Brain microvascular endothelial cell (primary cell): ENCODE measurements at regions not wholly inside any gene's neighbourhood (a gene's known extent, or its start where the extent isn't known, plus 50 kb on each side); places are given as distances from the start of the nearest gene placed in this dataset.

ENCODE experiments used
- DNase-seq: peaks from one replicate; pipeline ENCODE4 v3.0.0-alpha.2; 2020
- H3K27ac ChIP-seq: fragments of 250-450 bp; sonication (Bioruptor Pico); 2 replicates; pipeline ENCODE4 v1.5.1; 2020; ENCODE audit warnings: mild to moderate bottlenecking, moderate library complexity
- H3K27me3 ChIP-seq: fragments of 250-450 bp; sonication (Bioruptor Pico); replicated peaks from 2 replicates; pipeline ENCODE4 v1.5.1; 2020; ENCODE audit warnings: mild to moderate bottlenecking
- H3K36me3 ChIP-seq: fragments of 250-450 bp; sonication (Bioruptor Pico); replicated peaks from 2 replicates; pipeline ENCODE4 v1.5.1; 2020; ENCODE audit warnings: mild to moderate bottlenecking
- H3K4me3 ChIP-seq: 2 replicates; pipeline ENCODE4 v1.5.1; 2011; ENCODE audit warnings: low read depth, mild to moderate bottlenecking, control low read depth, low read length, moderate library complexity
- in situ Hi-C: cut with HindIII; loops from 2 replicates; pipeline ENCODE4 v1.10.0; 2017; ENCODE audit warnings: low sequenced_read_pairs, low pct_ligation_motif_present
- TF ChIP-seq, protein P1 (sequence below): IDR thresholded peaks from 2 replicates; pipeline ENCODE4 v1.5.1; 2011; ENCODE audit warnings: low read depth, mild to moderate bottlenecking, moderate library complexity, low read length, control low read depth, inconsistent platforms; ENCODE audit errors: missing control alignments

DNA sequence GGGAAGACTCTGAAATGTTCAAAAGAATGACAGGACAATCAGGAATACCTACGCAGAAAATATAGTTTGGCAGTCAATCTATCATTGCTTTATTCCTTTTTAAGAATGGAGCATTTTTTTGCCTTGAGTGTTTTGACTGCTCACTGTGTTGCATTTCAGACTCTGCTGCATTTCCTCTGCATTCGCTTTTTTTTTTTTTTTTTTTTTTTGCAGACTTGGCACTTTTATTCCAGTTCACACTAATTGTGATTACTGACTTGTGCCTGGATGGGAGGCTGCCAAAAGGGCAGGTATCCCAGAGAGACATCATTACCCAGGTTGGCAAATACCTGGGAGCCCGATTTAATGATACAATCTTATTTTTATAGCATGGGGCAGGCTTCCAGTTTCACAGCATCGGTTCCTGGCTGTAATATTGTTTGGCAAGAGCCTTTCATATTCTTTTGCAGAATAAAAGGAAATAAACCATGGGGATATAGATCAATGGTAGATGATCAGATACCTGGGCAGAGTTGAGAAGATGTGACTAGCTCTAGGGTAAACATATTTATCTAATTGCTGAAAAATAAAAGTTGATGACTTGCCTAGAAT lies 1132.6 kb downstream of the MAT2B start:
- no peaks in the 10 kb centered on the region for H3K36me3 ChIP-seq
- H3K27ac ChIP-seq = no peak overlapping the region
- H3K4me3 ChIP-seq = no peak overlapping the region
- TF ChIP-seq, protein P1, sequence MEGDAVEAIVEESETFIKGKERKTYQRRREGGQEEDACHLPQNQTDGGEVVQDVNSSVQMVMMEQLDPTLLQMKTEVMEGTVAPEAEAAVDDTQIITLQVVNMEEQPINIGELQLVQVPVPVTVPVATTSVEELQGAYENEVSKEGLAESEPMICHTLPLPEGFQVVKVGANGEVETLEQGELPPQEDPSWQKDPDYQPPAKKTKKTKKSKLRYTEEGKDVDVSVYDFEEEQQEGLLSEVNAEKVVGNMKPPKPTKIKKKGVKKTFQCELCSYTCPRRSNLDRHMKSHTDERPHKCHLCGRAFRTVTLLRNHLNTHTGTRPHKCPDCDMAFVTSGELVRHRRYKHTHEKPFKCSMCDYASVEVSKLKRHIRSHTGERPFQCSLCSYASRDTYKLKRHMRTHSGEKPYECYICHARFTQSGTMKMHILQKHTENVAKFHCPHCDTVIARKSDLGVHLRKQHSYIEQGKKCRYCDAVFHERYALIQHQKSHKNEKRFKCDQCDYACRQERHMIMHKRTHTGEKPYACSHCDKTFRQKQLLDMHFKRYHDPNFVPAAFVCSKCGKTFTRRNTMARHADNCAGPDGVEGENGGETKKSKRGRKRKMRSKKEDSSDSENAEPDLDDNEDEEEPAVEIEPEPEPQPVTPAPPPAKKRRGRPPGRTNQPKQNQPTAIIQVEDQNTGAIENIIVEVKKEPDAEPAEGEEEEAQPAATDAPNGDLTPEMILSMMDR = no peak
- in situ Hi-C loops = no loop called here
- H3K27me3 ChIP-seq = no peaks in the 10 kb centered on the region
- DNase-seq = no peak

DNA sequence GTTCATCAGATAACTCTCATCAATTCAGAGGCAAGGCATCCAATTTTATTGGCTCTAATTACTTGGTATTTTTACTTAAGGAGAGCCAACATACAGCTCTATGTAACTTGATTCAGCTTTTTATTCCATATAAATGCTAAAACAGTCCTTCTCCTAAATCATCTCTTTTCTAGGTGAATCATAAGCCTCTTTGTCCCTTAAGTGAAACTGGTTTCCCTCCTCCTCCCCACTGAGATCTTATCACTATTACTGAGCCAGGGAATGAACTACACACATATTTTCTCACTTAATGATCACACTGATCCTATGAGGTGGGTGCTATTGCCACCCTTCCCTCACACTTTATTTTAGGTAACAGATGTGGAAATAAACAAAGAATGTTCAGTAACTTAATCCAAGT lies 1143.8 kb downstream of the MAT2B start:
- in situ Hi-C loops = no loop called here
- H3K27ac ChIP-seq = no peak overlapping the region
- no peak for DNase-seq
- no peaks in the 10 kb centered on the region for H3K36me3 ChIP-seq
- H3K4me3 ChIP-seq = no peak overlapping the region
- TF ChIP-seq, protein P1 = no peak
- H3K27me3 ChIP-seq = no peaks in the 10 kb centered on the region

DNA sequence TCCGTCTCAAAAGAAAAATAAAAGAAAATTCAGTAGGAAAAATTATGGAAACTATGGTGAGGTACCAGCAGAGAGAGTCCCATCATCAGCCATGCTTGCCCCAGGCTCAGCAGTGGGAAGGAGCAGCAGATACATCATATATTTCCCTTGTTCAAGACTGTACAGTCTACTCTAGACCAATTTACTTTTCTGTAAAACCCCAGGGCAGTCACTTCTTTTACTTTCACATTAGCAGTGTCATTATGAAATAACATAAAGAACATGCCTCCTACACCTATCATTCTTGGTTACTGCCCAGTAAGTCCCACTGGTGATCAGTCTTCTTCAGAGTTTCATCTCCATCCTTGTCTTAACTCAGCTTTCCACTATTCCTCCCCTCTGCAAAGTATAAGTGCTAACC lies 1145.0 kb downstream of the MAT2B start:
- no peak for DNase-seq
- Histone ChIP-seq H3K27ac (no peak overlapping the region), H3K27me3 (no peaks in the 10 kb centered on the region), H3K36me3 (no peaks in the 10 kb centered on the region), H3K4me3 (no peak overlapping the region)
- TF ChIP-seq, protein P1 = no peak
- in situ Hi-C loops = no loop called here

DNA sequence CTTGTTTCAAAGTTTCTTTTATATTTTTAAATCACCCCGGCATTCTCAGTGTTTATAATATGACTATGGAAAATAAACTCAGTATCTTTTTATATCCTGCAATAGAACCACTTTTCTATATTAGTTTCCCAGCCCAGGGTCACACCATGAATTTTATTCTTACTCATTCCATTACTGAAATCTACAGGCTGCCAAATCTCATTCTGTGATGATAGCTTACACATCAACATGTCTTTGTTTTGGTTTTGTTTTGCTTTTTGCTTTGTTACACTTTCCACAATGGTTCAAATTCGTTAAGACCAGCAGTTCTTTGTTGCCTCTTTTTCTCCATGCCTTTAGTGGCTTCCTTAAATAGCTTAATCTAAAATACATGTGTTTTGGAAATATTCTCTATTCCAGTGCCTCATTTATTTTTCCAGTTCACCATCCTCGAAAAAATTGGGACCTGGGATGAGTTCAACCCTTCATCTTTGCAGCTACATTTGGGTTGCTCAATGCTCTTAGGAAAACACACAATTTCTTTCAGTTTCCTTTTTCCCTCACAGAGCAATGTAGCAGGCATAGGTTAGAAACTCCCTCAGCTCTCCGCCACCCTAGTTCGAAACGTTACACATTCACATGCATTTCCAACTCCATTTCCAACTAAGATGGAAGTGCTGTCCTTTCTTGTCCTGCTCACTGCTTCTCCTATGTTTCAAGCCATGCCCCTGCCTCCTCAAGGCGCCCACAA lies 1146.3 kb downstream of the MAT2B start:
- in situ Hi-C loops = no loop called here
- no peak overlapping the region for H3K27ac ChIP-seq
- no peaks in the 10 kb centered on the region for H3K36me3 ChIP-seq
- no peak overlapping the region for H3K4me3 ChIP-seq
- H3K27me3 ChIP-seq = no peaks in the 10 kb centered on the region
- TF ChIP-seq, protein P1 = no peak
- no peak for DNase-seq

DNA sequence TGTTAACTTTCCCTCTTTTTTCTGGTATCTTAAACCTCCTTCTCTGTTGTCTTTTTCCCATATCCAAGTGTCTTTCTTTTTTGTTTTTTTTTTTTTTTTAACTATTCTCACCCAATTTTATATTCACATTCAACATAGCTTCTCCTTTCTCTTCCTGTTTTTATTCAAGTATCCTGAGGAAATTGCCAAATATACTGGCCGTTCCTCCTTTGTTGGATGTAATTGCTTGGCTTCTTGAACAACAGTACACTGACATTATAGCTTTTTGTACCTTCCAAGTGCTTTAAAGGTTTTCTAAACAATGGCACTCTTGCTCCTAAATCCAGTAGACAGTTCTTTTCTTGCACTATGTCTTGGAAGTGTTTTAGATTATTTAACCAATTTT lies 1146.8 kb downstream of the MAT2B start:
- in situ Hi-C loops = no loop called here
- Histone ChIP-seq H3K4me3 (no peak overlapping the region), H3K27me3 (no peaks in the 10 kb centered on the region), H3K36me3 (no peaks in the 10 kb centered on the region), H3K27ac (no peak overlapping the region)
- DNase-seq = no peak
- TF ChIP-seq, protein P1 = no peak
